ENCODE measurements at regions not wholly inside any gene's neighbourhood (a gene's known extent, or its start where the extent isn't known, plus 50 kb on each side); places are given as distances from the start of the nearest gene placed in this dataset.

DNA sequence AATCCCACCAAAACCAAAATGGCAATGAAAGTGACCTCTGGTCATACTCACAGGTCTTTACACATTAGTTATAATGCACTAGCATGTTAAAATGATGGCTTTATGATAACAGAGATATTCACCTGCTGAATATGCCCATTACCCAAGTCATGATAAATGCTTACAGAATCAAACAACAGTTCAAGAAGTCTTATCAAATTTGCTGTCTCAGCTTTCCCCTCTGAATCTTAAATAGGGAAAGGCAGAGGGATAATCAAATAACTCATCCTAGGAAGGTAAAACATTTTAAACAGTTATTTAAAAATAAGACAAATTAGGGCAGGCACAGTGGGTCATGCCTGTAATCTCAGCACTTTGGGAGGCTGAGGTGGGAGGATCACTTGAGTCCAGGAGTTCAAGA lies 52.8 kb upstream of the CRBN start:
- Mint-ChIP-seq H3K27me3 (ENCODE audit: low read depth) (no peaks in the 10 kb centered on the region), H3K4me3 (no peak overlapping the region), H3K27ac (ENCODE audit: unreplicated experiment) (no peak overlapping the region), H3K4me1 (no peaks in the 10 kb centered on the region), H3K36me3 (ENCODE audit: low read depth) (no peaks in the 10 kb centered on the region), H3K9me3 (no peaks in the 10 kb centered on the region)
- DNase-seq (ENCODE audit: low read depth, low spot score) = no peak
- TF ChIP-seq, protein P1, sequence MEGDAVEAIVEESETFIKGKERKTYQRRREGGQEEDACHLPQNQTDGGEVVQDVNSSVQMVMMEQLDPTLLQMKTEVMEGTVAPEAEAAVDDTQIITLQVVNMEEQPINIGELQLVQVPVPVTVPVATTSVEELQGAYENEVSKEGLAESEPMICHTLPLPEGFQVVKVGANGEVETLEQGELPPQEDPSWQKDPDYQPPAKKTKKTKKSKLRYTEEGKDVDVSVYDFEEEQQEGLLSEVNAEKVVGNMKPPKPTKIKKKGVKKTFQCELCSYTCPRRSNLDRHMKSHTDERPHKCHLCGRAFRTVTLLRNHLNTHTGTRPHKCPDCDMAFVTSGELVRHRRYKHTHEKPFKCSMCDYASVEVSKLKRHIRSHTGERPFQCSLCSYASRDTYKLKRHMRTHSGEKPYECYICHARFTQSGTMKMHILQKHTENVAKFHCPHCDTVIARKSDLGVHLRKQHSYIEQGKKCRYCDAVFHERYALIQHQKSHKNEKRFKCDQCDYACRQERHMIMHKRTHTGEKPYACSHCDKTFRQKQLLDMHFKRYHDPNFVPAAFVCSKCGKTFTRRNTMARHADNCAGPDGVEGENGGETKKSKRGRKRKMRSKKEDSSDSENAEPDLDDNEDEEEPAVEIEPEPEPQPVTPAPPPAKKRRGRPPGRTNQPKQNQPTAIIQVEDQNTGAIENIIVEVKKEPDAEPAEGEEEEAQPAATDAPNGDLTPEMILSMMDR (conservative IDR thresholded peaks at IDR 0.05) = no peak
